Sigmoid colon (tissue), 6 donors: ENCODE measurements at regions not wholly inside any gene's neighbourhood (a gene's known extent, or its start where the extent isn't known, plus 50 kb on each side); places are given as distances from the start of the nearest gene placed in this dataset.
A peak's percentile ranks its signal among the peaks of the same experiment; 100 is the strongest.

Source experiments
- DNase-seq: peaks from one replicate; pipeline ENCODE4 v3.0.0-alpha.2; 2019
- H3K27ac ChIP-seq, 4 donors: fragments of 200-600 bp; sonication (generic); one replicate each; pipeline ENCODE4 v1.5.1; 2016 to 2019; ENCODE audit warnings: mild to moderate bottlenecking in 1 of 4
- H3K27me3 ChIP-seq, 3 donors: fragments of 200-600 bp; sonication (generic); one replicate each; pipeline ENCODE4 v1.5.1; 2019; ENCODE audit warnings: mild to moderate bottlenecking in 1 of 3
- H3K36me3 ChIP-seq, 4 donors: fragments of 200-600 bp; sonication (generic); one replicate each; pipeline ENCODE4 v1.5.1; 2016 to 2019
- H3K4me1 ChIP-seq, 4 donors: fragments of 200-600 bp; sonication (generic); one replicate each; pipeline ENCODE4 v1.5.1; 2017 to 2019
- H3K4me3 ChIP-seq, 4 donors: fragments of 200-600 bp; sonication (generic); one replicate each; pipeline ENCODE4 v1.5.1; 2017 to 2019; ENCODE audit warnings: mild to moderate bottlenecking in 2 of 4, moderate library complexity in 1 of 4
- H3K9me3 ChIP-seq, 4 donors: fragments of 200-600 bp in 3 of 4; sonication (generic) in 3 of 4; one replicate each; pipeline versions ENCODE4 v1.5.1 to v1.6.1; 2013 to 2019
- CTCF ChIP-seq, 4 experiments: fragments of 450-650 bp in 3 of 4; fragments of 200-600 bp in 1 of 4; IDR thresholded peaks; one replicate each; pipeline ENCODE4 v1.5.1; 2016 to 2019; ENCODE audit warnings: antibody characterized with exemption in 4 of 4, mild to moderate bottlenecking in 3 of 4, moderate library complexity in 2 of 4
- EP300 ChIP-seq, 4 donors: sonication (generic); formaldehyde crosslinking; IDR thresholded peaks; one replicate each; pipeline ENCODE4 v1.6.1; 2017; ENCODE audit warnings: antibody characterized with exemption in 4 of 4
- POLR2A ChIP-seq, 2 donors: fragments of 450-650 bp; IDR thresholded peaks; one replicate each; pipeline ENCODE4 v1.6.1; 2016; ENCODE audit warnings: antibody characterized with exemption in 2 of 2, mild to moderate bottlenecking in 2 of 2, moderate library complexity in 2 of 2
- POLR2AphosphoS5 ChIP-seq, 4 donors: sonication (generic); formaldehyde crosslinking; IDR thresholded peaks; one replicate each; pipeline ENCODE4 v1.6.1; 2017; ENCODE audit warnings: antibody characterized with exemption in 4 of 4
- WGBS, 2 donors: extraction: QIAGEN DNeasy Blood & Tissue Kit; methylation state at CpG; one replicate each; pipeline ENCODE4 v1.1.7; 2013; 5-methylcytosine and 5-hydroxymethylcytosine counted together
- intact Hi-C: fragments of 100-400 bp; cut with DNase I; formaldehyde crosslinking; loops from one replicate; pipeline ENCODE4 v1.15.1; 2023
- donor health status: healthy with polysubstance abuse.
- donor health status: healthy.

- TF ChIP-seq POLR2AphosphoS5 (IDR thresholded peaks at IDR 0.05) (peak in 2 of 4 donors; percentile 31 to 43), EP300 (IDR thresholded peaks at IDR 0.05) (no peak), POLR2A (IDR thresholded peaks at IDR 0.05) (no peak), CTCF (IDR thresholded peaks at IDR 0.05) (no peak)
- no peak overlapping the region for H3K4me3 ChIP-seq
- no peaks in the 10 kb centered on the region for H3K27me3 ChIP-seq
- peak overlapping the region; percentile 17 to 45 (median 32) for H3K27ac ChIP-seq
- H3K4me1 ChIP-seq, result no peaks in the 10 kb centered on the region
- H3K36me3 ChIP-seq, result no peaks in the 10 kb centered on the region
- intact Hi-C loops, result no loop called here
- WGBS, 2 donors, result 67 to 87% methylated on average over 7 of the region's 7 CpGs
- no peak for DNase-seq
- no peaks in the 10 kb centered on the region for H3K9me3 ChIP-seq
Measured at GRCh38 chr4:128583753-128584712, 225.5 kb upstream of the JADE1 start.

- 95 to 99% methylated on average over 1 of the region's 1 CpG for WGBS, 2 donors
- Histone ChIP-seq H3K27me3 (no peaks in the 10 kb centered on the region), H3K9me3 (no peaks in the 10 kb centered on the region), H3K36me3 (no peaks in the 10 kb centered on the region), H3K27ac (no peak overlapping the region), H3K4me3 (no peak overlapping the region), H3K4me1 (no peaks in the 10 kb centered on the region)
- intact Hi-C loops, result no loop called here
- TF ChIP-seq EP300 (IDR thresholded peaks at IDR 0.05) (no peak), POLR2A (IDR thresholded peaks at IDR 0.05) (no peak), POLR2AphosphoS5 (IDR thresholded peaks at IDR 0.05) (no peak), CTCF (IDR thresholded peaks at IDR 0.05) (no peak)
- DNase-seq, result no peak
Measured at GRCh38 chr4:128582427-128582870, 227.1 kb upstream of the JADE1 start.

- Histone ChIP-seq H3K9me3 (no peaks in the 10 kb centered on the region), H3K27me3 (no peaks in the 10 kb centered on the region), H3K4me1 (peaks cover 0 to 5% (median 0%) of the 10 kb centered on the region in 4 donors), H3K4me3 (no peak overlapping the region), H3K36me3 (no peaks in the 10 kb centered on the region), H3K27ac (no peak overlapping the region)
- intact Hi-C loops, result no loop called here
- no peak for TF ChIP-seq CTCF (IDR thresholded peaks at IDR 0.05)
- no peak for TF ChIP-seq POLR2A (IDR thresholded peaks at IDR 0.05)
- TF ChIP-seq POLR2AphosphoS5 (IDR thresholded peaks at IDR 0.05), result no peak
- TF ChIP-seq EP300 (IDR thresholded peaks at IDR 0.05), result no peak
- 74 to 77% methylated on average over 5 of the region's 5 CpGs for WGBS, 2 donors
- no peak for DNase-seq
Measured at GRCh38 chr4:128579154-128579853, 230.2 kb upstream of the JADE1 start.

GRCh38 chr4:128574706-128575105, 234.8 kb upstream of the JADE1 start:
- Histone ChIP-seq H3K27me3 (no peaks in the 10 kb centered on the region), H3K9me3 (no peaks in the 10 kb centered on the region), H3K36me3 (no peaks in the 10 kb centered on the region), H3K27ac (no peak overlapping the region), H3K4me1 (peaks cover 0 to 47% (median 29%) of the 10 kb centered on the region in 4 donors), H3K4me3 (no peak overlapping the region)
- intact Hi-C loops, result no loop called here
- no peak for TF ChIP-seq POLR2A (IDR thresholded peaks at IDR 0.05)
- peak in 3 of 4 experiments; percentile 15 to 43 (median 28) for TF ChIP-seq CTCF (IDR thresholded peaks at IDR 0.05)
- peak; percentile 83 for DNase-seq
- WGBS, 2 donors, result 32 to 33% methylated on average over 3 of the region's 3 CpGs
